ENCODE measurements at regions not wholly inside any gene's neighbourhood (a gene's known extent, or its start where the extent isn't known, plus 50 kb on each side); places are given as distances from the start of the nearest gene placed in this dataset.

- no peak for DNase-seq
Measured at GRCh38 chr2:211068108-211068780, 511.8 kb downstream of the CPS1 start.

- no peak for DNase-seq
Measured at GRCh38 chr2:211070547-211070946, 514.1 kb downstream of the CPS1 start.

- DNase-seq = peak; percentile 24
Measured at GRCh38 chr2:211077216-211077767, 520.9 kb downstream of the CPS1 start.

- DNase-seq = peak; percentile 63
Measured at GRCh38 chr2:211084352-211084751, 528.0 kb downstream of the CPS1 start.

- DNase-seq = peak; percentile 71
Measured at GRCh38 chr2:211085056-211085680, 528.8 kb downstream of the CPS1 start.

GRCh38 chr2:211086049-211086448 lies 529.6 kb downstream of the CPS1 start:
- no peak for DNase-seq

- no peak for DNase-seq
Measured at GRCh38 chr2:211089127-211089526, 532.7 kb downstream of the CPS1 start.

- peak; percentile 5 for DNase-seq
Measured at GRCh38 chr2:211093743-211094303, 537.4 kb downstream of the CPS1 start.

GRCh38 chr2:211103989-211104388 lies 547.6 kb downstream of the CPS1 start:
- DNase-seq = no peak

- DNase-seq = no peak
Measured at GRCh38 chr2:211113334-211114175, 557.2 kb downstream of the CPS1 start.

- no peak for DNase-seq
Measured at GRCh38 chr2:211114826-211115455, 558.5 kb downstream of the CPS1 start.

GRCh38 chr2:211117026-211117425 lies 560.6 kb downstream of the CPS1 start:
- DNase-seq = no peak

GRCh38 chr2:211126256-211126655 lies 569.9 kb downstream of the CPS1 start:
- DNase-seq = no peak

- no peak for DNase-seq
Measured at GRCh38 chr2:211127501-211127900, 571.1 kb downstream of the CPS1 start.

- no peak for DNase-seq
Measured at GRCh38 chr2:211128287-211128686, 571.9 kb downstream of the CPS1 start.

- DNase-seq = no peak
Measured at GRCh38 chr2:211129798-211130197, 573.4 kb downstream of the CPS1 start.

- no peak for DNase-seq
Measured at GRCh38 chr2:211132046-211132445, 575.6 kb downstream of the CPS1 start.

- DNase-seq = no peak
Measured at GRCh38 chr2:211132573-211132972, 576.2 kb downstream of the CPS1 start.

GRCh38 chr2:211133766-211134165 lies 577.4 kb downstream of the CPS1 start:
- DNase-seq = no peak

GRCh38 chr2:211138551-211138950 lies 582.2 kb downstream of the CPS1 start:
- DNase-seq = no peak

- DNase-seq = no peak
Measured at GRCh38 chr2:211141646-211142045, 585.2 kb downstream of the CPS1 start.

- no peak for DNase-seq
Measured at GRCh38 chr2:211144078-211144477, 587.7 kb downstream of the CPS1 start.

All from NCI-H748 treated with DMSO at 0.1 percent for 48 hours (cell line).